Neuronal stem cell (in vitro differentiated cells): ENCODE measurements at regions not wholly inside any gene's neighbourhood (a gene's known extent, or its start where the extent isn't known, plus 50 kb on each side); places are given as distances from the start of the nearest gene placed in this dataset.

Experiments
- DNase-seq: peaks from one replicate; pipeline ENCODE4 v3.0.0-alpha.2; 2013; ENCODE audit warnings: low spot score
- H2AFZ ChIP-seq: one replicate; pipeline ENCODE4 v1.6.1; 2013; ENCODE audit warnings: mild to moderate bottlenecking, low read length, inconsistent platforms
- H2AK5ac ChIP-seq: 2 replicates; pipeline ENCODE4 v1.6.1; 2013; ENCODE audit warnings: low read depth, mild to moderate bottlenecking, inconsistent platforms, low read length, moderate library complexity, mixed read lengths
- H2BK120ac ChIP-seq: 2 replicates; pipeline ENCODE4 v1.6.1; 2013; ENCODE audit warnings: low read depth, mild to moderate bottlenecking, inconsistent platforms, low read length, moderate library complexity, mixed read lengths
- H2BK12ac ChIP-seq: one replicate; pipeline ENCODE4 v1.6.1; 2013; ENCODE audit warnings: low read length, inconsistent platforms
- H2BK15ac ChIP-seq: 2 replicates; pipeline ENCODE4 v1.6.1; 2013; ENCODE audit warnings: mild to moderate bottlenecking, low read length, inconsistent platforms, mixed read lengths
- H2BK5ac ChIP-seq: one replicate; pipeline ENCODE4 v1.6.1; 2013; ENCODE audit warnings: inconsistent platforms, mild to moderate bottlenecking, low read length, moderate library complexity
- H3K14ac ChIP-seq: one replicate; pipeline ENCODE4 v1.6.1; 2013; ENCODE audit warnings: low read length, inconsistent platforms
- H3K18ac ChIP-seq: 2 replicates; pipeline ENCODE4 v1.6.1; 2013; ENCODE audit warnings: low read length, inconsistent platforms
- H3K23ac ChIP-seq: 2 replicates; pipeline ENCODE4 v1.6.1; 2013; ENCODE audit warnings: low read depth, mild to moderate bottlenecking, mixed read lengths, low read length, inconsistent platforms; ENCODE audit not compliant: poor library complexity
- H3K27ac ChIP-seq: replicated peaks from 3 replicates; pipeline ENCODE4 v1.5.1; 2013; ENCODE audit warnings: low read length, inconsistent platforms
- H3K27me3 ChIP-seq, 3 experiments: 2 replicates each; pipeline ENCODE4 v1.6.1; 2013; ENCODE audit warnings: low read length in 3 of 3, mild to moderate bottlenecking in 2 of 3, inconsistent platforms in 1 of 3, low read depth in 1 of 3, mixed read lengths in 1 of 3, moderate library complexity in 1 of 3; ENCODE audit not compliant: control insufficient read depth in 3 of 3, insufficient read depth in 3 of 3
- H3K36me3 ChIP-seq, 2 donors: replicated peaks in 1 of 2; 2 replicates each; pipeline ENCODE4 v1.6.1; 2013; ENCODE audit warnings: low read length in 2 of 2; ENCODE audit not compliant: control insufficient read depth in 2 of 2, insufficient read depth in 2 of 2
- H3K4ac ChIP-seq: 2 replicates; pipeline ENCODE4 v1.6.1; 2013; ENCODE audit warnings: inconsistent platforms, mild to moderate bottlenecking, low read length, moderate library complexity
- H3K4me1 ChIP-seq, 2 donors: 1 replicate in 1 of 2; 2 replicates in 1 of 2; pipeline ENCODE4 v1.6.1; 2013; ENCODE audit warnings: low read length in 2 of 2, low read depth in 1 of 2; ENCODE audit not compliant: control insufficient read depth in 2 of 2, insufficient read depth in 1 of 2
- H3K4me2 ChIP-seq: one replicate; pipeline ENCODE4 v1.6.1; 2013; ENCODE audit warnings: mild to moderate bottlenecking, low read length, inconsistent platforms; ENCODE audit not compliant: insufficient read depth, poor library complexity, severe bottlenecking
- H3K4me3 ChIP-seq, 2 donors: 2 replicates each; pipeline ENCODE4 v1.5.1; 2013; ENCODE audit warnings: low read length in 2 of 2, mild to moderate bottlenecking in 2 of 2, inconsistent platforms in 1 of 2, moderate library complexity in 1 of 2
- H3K79me1 ChIP-seq: one replicate; pipeline ENCODE4 v1.6.1; 2013; ENCODE audit warnings: low read depth, mild to moderate bottlenecking, inconsistent platforms, low read length, moderate library complexity
- H3K9ac ChIP-seq: one replicate; pipeline ENCODE4 v1.6.1; 2013; ENCODE audit warnings: mild to moderate bottlenecking, low read depth, low read length, inconsistent platforms; ENCODE audit not compliant: poor library complexity
- H3K9me3 ChIP-seq, 2 donors: replicated peaks in 1 of 2; 2 replicates each; pipeline versions ENCODE3 to v1.6.1; 2013; ENCODE audit warnings: low read length in 2 of 2, mild to moderate bottlenecking in 2 of 2, inconsistent platforms in 1 of 2, low read depth in 1 of 2, mixed read lengths in 1 of 2, moderate library complexity in 1 of 2; ENCODE audit not compliant: control insufficient read depth in 2 of 2, insufficient read depth in 1 of 2
- H4K8ac ChIP-seq: one replicate; pipeline ENCODE4 v1.6.1; 2013; ENCODE audit warnings: low read depth, mild to moderate bottlenecking, inconsistent platforms, low read length, moderate library complexity
- H4K91ac ChIP-seq: one replicate; pipeline ENCODE4 v1.6.1; 2013; ENCODE audit warnings: low read length, low read depth, mild to moderate bottlenecking, inconsistent platforms; ENCODE audit not compliant: poor library complexity
- WGBS, 2 donors: extraction: QIAGEN DNeasy Blood & Tissue Kit; methylation state at CpG; one replicate each; pipeline ENCODE4 v1.1.7; 2013; ENCODE audit warnings: missing lambda C conversion rate in 2 of 2, mixed read lengths in 1 of 2; ENCODE audit not compliant: insufficient read length in 2 of 2, insufficient replicate concordance in 1 of 2; ENCODE audit errors: extremely low coverage in 2 of 2; 5-methylcytosine and 5-hydroxymethylcytosine counted together

GRCh38 chr2:173432049-173432754, 77.5 kb downstream of the CDCA7 start:
- Histone ChIP-seq H2BK15ac (no peak overlapping the region), H4K8ac (no peak overlapping the region), H3K23ac (no peak overlapping the region), H4K91ac (no peak overlapping the region), H2AK5ac (no peak overlapping the region), H2AFZ (no peak overlapping the region), H3K4me2 (no peak overlapping the region), H3K4me1 (no peaks in the 10 kb centered on the region), H3K79me1 (no peaks in the 10 kb centered on the region), H3K27ac (no peak overlapping the region), H2BK120ac (no peak overlapping the region), H3K18ac (no peak overlapping the region), H3K27me3 (peaks cover 0 to 9% (median 0%) of the 10 kb centered on the region in 3 experiments), H2BK12ac (no peak overlapping the region), H3K4me3 (no peak overlapping the region), H3K9ac (no peak overlapping the region), H3K9me3 (no peaks in the 10 kb centered on the region), H3K4ac (no peak overlapping the region), H3K36me3 (no peaks in the 10 kb centered on the region), H2BK5ac (no peak overlapping the region), H3K14ac (no peak overlapping the region)
- no CpG with 5 or more reads among the region's 7 CpGs for WGBS, 2 donors
- no peak for DNase-seq

GRCh38 chr2:173434762-173435569, 80.3 kb downstream of the CDCA7 start:
- Histone ChIP-seq H3K18ac (no peak overlapping the region), H2BK15ac (no peak overlapping the region), H3K14ac (no peak overlapping the region), H4K91ac (no peak overlapping the region), H4K8ac (no peak overlapping the region), H3K4me2 (no peak overlapping the region), H3K36me3 (no peaks in the 10 kb centered on the region), H2BK12ac (no peak overlapping the region), H3K4me3 (no peak overlapping the region), H3K27me3 (peaks cover 0 to 3% (median 0%) of the 10 kb centered on the region in 3 experiments), H3K79me1 (no peaks in the 10 kb centered on the region), H3K4me1 (peaks cover 4 to 8% of the 10 kb centered on the region in 2 donors), H3K27ac (no peak overlapping the region), H2AK5ac (no peak overlapping the region), H2BK120ac (no peak overlapping the region), H3K23ac (no peak overlapping the region), H3K4ac (no peak overlapping the region), H2AFZ (no peak overlapping the region), H3K9ac (no peak overlapping the region), H3K9me3 (no peaks in the 10 kb centered on the region), H2BK5ac (no peak overlapping the region)
- whole genome bisulfite sequencing, 2 donors = no CpG with 5 or more reads among the region's 5 CpGs
- DNase-seq = no peak

- no peak overlapping the region for H3K4me3 ChIP-seq
- no peak for DNase-seq
- H2AFZ ChIP-seq = no peak overlapping the region
- H3K4me2 ChIP-seq = no peak overlapping the region
- H3K9me3 ChIP-seq = no peaks in the 10 kb centered on the region
- H2BK5ac ChIP-seq = no peak overlapping the region
- H3K79me1 ChIP-seq = no peaks in the 10 kb centered on the region
- no peak overlapping the region for H3K18ac ChIP-seq
- peaks cover 4 to 8% of the 10 kb centered on the region in 2 donors for H3K4me1 ChIP-seq
- no peak overlapping the region for H2BK15ac ChIP-seq
- no peak overlapping the region for H2BK120ac ChIP-seq
- no peak overlapping the region for H2BK12ac ChIP-seq
- no peak overlapping the region for H3K23ac ChIP-seq
- H3K36me3 ChIP-seq = no peaks in the 10 kb centered on the region
- no peak overlapping the region for H3K14ac ChIP-seq
- H4K8ac ChIP-seq = no peak overlapping the region
- no peak overlapping the region for H3K27ac ChIP-seq
- WGBS, 2 donors = no CpG with 5 or more reads among the region's 2 CpGs
- no peak overlapping the region for H2AK5ac ChIP-seq
- H3K4ac ChIP-seq = no peak overlapping the region
- H3K9ac ChIP-seq = no peak overlapping the region
- H3K27me3 ChIP-seq = peaks cover 0 to 3% (median 0%) of the 10 kb centered on the region in 3 experiments
- H4K91ac ChIP-seq = no peak overlapping the region
Observed at GRCh38 chr2:173435574-173435973, 80.9 kb downstream of the CDCA7 start.

- H2AFZ ChIP-seq = no peak overlapping the region
- no CpG with 5 or more reads among the region's 2 CpGs for WGBS, 2 donors
- no peak for DNase-seq
- no peak overlapping the region for H3K4me3 ChIP-seq
- H3K9me3 ChIP-seq = no peaks in the 10 kb centered on the region
- no peaks in the 10 kb centered on the region for H3K36me3 ChIP-seq
- no peak overlapping the region for H3K18ac ChIP-seq
- no peak overlapping the region for H4K91ac ChIP-seq
- H3K14ac ChIP-seq = no peak overlapping the region
- H2BK5ac ChIP-seq = no peak overlapping the region
- H3K27me3 ChIP-seq = peaks cover 0 to 3% (median 0%) of the 10 kb centered on the region in 3 experiments
- H3K4ac ChIP-seq = no peak overlapping the region
- H2AK5ac ChIP-seq = no peak overlapping the region
- no peak overlapping the region for H3K27ac ChIP-seq
- H3K4me2 ChIP-seq = no peak overlapping the region
- no peak overlapping the region for H3K9ac ChIP-seq
- no peak overlapping the region for H3K23ac ChIP-seq
- H2BK120ac ChIP-seq = no peak overlapping the region
- H2BK12ac ChIP-seq = no peak overlapping the region
- H3K4me1 ChIP-seq = peaks cover 4 to 8% of the 10 kb centered on the region in 2 donors
- no peak overlapping the region for H2BK15ac ChIP-seq
- H3K79me1 ChIP-seq = no peaks in the 10 kb centered on the region
- no peak overlapping the region for H4K8ac ChIP-seq
Observed at GRCh38 chr2:173436088-173436487, 81.4 kb downstream of the CDCA7 start.
